Osteoblast (primary cell): ENCODE measurements at regions not wholly inside any gene's neighbourhood (a gene's known extent, or its start where the extent isn't known, plus 50 kb on each side); places are given as distances from the start of the nearest gene placed in this dataset.

Experiments
- DNase-seq: peaks from one replicate; pipeline ENCODE4 v3.0.0; 2011; ENCODE audit warnings: low spot score, mixed read lengths; ENCODE audit not compliant: insufficient read length; ENCODE audit errors: missing footprints
- H2AFZ ChIP-seq: 2 replicates; pipeline ENCODE4 v1.6.0; 2011; ENCODE audit warnings: mild to moderate bottlenecking, low read length
- H3K27ac ChIP-seq: 2 replicates; pipeline ENCODE4 v1.5.1; 2011; ENCODE audit warnings: mild to moderate bottlenecking, low read depth, low read length, moderate library complexity
- H3K27me3 ChIP-seq: 2 replicates; pipeline ENCODE4 v1.6.0; 2012; ENCODE audit warnings: mild to moderate bottlenecking, control low read depth, inconsistent platforms, low read length, moderate library complexity; ENCODE audit not compliant: insufficient read depth
- H3K36me3 ChIP-seq: 2 replicates; pipeline ENCODE4 v1.5.1; 2011; ENCODE audit warnings: mild to moderate bottlenecking, low read length, control low read depth, moderate library complexity; ENCODE audit not compliant: insufficient read depth
- H3K4me1 ChIP-seq: 2 replicates; pipeline ENCODE4 v1.5.1; 2011; ENCODE audit warnings: mild to moderate bottlenecking, low read length, control low read depth, moderate library complexity; ENCODE audit not compliant: insufficient read depth
- H3K4me2 ChIP-seq: 2 replicates; pipeline ENCODE4 v1.6.0; 2011; ENCODE audit warnings: mild to moderate bottlenecking, low read length; ENCODE audit not compliant: insufficient read depth
- H3K4me3 ChIP-seq: fragments of 200-600 bp; sonication (generic); 3 replicates; pipeline ENCODE4 v1.5.1; 2012; ENCODE audit warnings: mild to moderate bottlenecking, low read length, inconsistent platforms; ENCODE audit not compliant: insufficient read depth
- H3K79me2 ChIP-seq: 2 replicates; pipeline ENCODE4 v1.6.0; 2012; ENCODE audit warnings: mild to moderate bottlenecking, low read length, control low read depth, inconsistent platforms; ENCODE audit not compliant: insufficient read depth
- H3K9me3 ChIP-seq: 2 replicates; pipeline ENCODE4 v1.5.1; 2011; ENCODE audit warnings: low read depth, low read length, control low read depth
- H4K20me1 ChIP-seq: 2 replicates; pipeline ENCODE4 v1.6.0; 2012; ENCODE audit warnings: mild to moderate bottlenecking, low read length, control low read depth; ENCODE audit not compliant: insufficient read depth
- CTCF ChIP-seq: IDR thresholded peaks from 2 replicates; pipeline ENCODE4 v1.5.1; 2011; ENCODE audit warnings: mild to moderate bottlenecking, low read depth, low read length, moderate library complexity; ENCODE audit errors: extremely low read depth

GRCh38 chr3:64411101-64411500 is 185.8 kb upstream of the PRICKLE2 start:
- Histone ChIP-seq H2AFZ (no peak overlapping the region), H3K4me1 (no peaks in the 10 kb centered on the region), H3K27me3 (peaks cover 12% of the 10 kb centered on the region), H3K9me3 (no peaks in the 10 kb centered on the region), H3K4me3 (no peak overlapping the region), H3K36me3 (no peaks in the 10 kb centered on the region), H3K79me2 (no peaks in the 10 kb centered on the region), H3K27ac (no peak overlapping the region), H3K4me2 (no peak overlapping the region), H4K20me1 (no peaks in the 10 kb centered on the region)
- DNase-seq, result no peak
- no peak for TF ChIP-seq CTCF

- no peaks in the 10 kb centered on the region for H3K79me2 ChIP-seq
- TF ChIP-seq CTCF, result no peak
- no peak overlapping the region for H2AFZ ChIP-seq
- DNase-seq, result no peak
- H3K36me3 ChIP-seq, result no peaks in the 10 kb centered on the region
- no peaks in the 10 kb centered on the region for H3K4me1 ChIP-seq
- H3K27me3 ChIP-seq, result peaks cover 13% of the 10 kb centered on the region
- H3K4me3 ChIP-seq, result no peak overlapping the region
- H3K4me2 ChIP-seq, result no peak overlapping the region
- H4K20me1 ChIP-seq, result no peaks in the 10 kb centered on the region
- no peak overlapping the region for H3K27ac ChIP-seq
- no peaks in the 10 kb centered on the region for H3K9me3 ChIP-seq
Observed at GRCh38 chr3:64410226-64410625, 185.0 kb upstream of the PRICKLE2 start.

- no peaks in the 10 kb centered on the region for H3K9me3 ChIP-seq
- H2AFZ ChIP-seq, result peak overlapping the region; percentile 14
- H3K4me1 ChIP-seq, result no peaks in the 10 kb centered on the region
- H3K36me3 ChIP-seq, result no peaks in the 10 kb centered on the region
- no peak for DNase-seq
- no peak for TF ChIP-seq CTCF
- no peak overlapping the region for H3K4me2 ChIP-seq
- H3K4me3 ChIP-seq, result no peak overlapping the region
- H3K27me3 ChIP-seq, result peaks cover 13% of the 10 kb centered on the region
- H3K27ac ChIP-seq, result no peak overlapping the region
- no peaks in the 10 kb centered on the region for H3K79me2 ChIP-seq
- no peaks in the 10 kb centered on the region for H4K20me1 ChIP-seq
Observed at GRCh38 chr3:64408770-64409169, 183.5 kb upstream of the PRICKLE2 start.

- peaks cover 13% of the 10 kb centered on the region for H3K27me3 ChIP-seq
- H3K4me2 ChIP-seq, result no peak overlapping the region
- no peak for DNase-seq
- no peak overlapping the region for H3K4me3 ChIP-seq
- H3K36me3 ChIP-seq, result no peaks in the 10 kb centered on the region
- H3K4me1 ChIP-seq, result no peaks in the 10 kb centered on the region
- no peak overlapping the region for H3K27ac ChIP-seq
- no peaks in the 10 kb centered on the region for H4K20me1 ChIP-seq
- H2AFZ ChIP-seq, result no peak overlapping the region
- no peaks in the 10 kb centered on the region for H3K79me2 ChIP-seq
- H3K9me3 ChIP-seq, result no peaks in the 10 kb centered on the region
- TF ChIP-seq CTCF, result no peak
Observed at GRCh38 chr3:64406271-64406670, 181.0 kb upstream of the PRICKLE2 start.
